COR-L47 (cell line): ENCODE measurements at regions not wholly inside any gene's neighbourhood (a gene's known extent, or its start where the extent isn't known, plus 50 kb on each side); places are given as distances from the start of the nearest gene placed in this dataset.

ENCODE experiments used
- DNase-seq: peaks from one replicate; lab custom pipeline; 2025; lab: John Stamatoyannopoulos, UW

DNA sequence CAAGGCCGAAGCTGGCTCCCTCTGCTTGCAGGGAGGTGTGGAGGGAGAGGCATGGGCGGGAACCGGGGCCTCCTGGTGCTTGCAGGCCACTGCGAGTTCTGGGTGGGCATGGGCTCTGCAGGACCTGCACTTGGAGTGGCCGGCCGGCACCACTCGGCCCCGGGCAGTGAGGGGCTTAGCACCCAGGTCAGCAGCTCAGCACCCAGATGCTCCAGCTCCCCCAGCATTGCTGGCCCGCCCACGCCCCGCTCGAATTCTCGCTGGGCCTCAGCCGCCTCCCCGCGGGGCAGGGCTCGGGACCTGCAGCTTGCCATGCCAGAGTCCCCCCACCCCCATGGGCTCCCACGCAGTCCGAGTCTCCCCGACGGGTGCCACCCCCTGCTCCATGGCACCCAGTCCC, 176.2 kb upstream of the FAM98A start:
- DNase-seq, result no peak

DNA sequence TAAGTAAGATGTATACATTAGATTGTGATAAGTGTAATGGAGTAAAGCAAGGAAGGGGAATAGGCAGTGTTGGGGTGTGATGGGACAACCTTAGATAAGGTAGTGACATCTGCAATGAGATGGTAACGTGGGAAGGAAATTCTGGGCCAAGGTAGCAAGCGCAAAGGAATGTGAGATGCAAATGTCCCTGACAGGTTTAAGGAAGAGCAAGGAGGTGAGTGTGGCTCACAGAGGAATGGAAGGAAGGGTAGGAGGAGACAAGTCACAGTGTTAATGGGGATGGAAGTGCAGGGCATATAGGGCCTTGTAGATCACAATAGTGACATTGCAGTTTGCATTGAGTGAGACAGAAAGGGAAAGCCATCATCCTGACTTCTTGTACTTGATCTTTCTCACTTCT, 170.9 kb upstream of the FAM98A start:
- no peak for DNase-seq

DNA sequence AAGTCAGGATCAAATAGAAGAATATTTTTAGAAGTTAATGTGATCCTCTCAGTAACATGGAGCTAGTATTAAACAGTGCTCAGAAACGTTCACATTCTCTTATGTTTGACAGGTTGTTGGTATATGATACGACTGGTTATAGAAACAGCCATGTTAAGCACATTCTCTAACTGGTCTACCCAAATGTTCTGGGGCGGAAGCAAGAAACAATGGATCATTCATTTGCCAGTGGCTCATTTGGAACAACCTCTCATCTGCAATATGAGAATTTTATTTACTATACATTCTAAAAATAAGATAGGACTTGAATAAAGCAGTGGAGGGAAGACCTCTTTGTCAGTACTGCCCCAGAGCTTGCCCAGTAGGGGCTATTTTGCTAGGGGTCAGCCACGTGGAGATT, 167.1 kb upstream of the FAM98A start:
- DNase-seq, result no peak

DNA sequence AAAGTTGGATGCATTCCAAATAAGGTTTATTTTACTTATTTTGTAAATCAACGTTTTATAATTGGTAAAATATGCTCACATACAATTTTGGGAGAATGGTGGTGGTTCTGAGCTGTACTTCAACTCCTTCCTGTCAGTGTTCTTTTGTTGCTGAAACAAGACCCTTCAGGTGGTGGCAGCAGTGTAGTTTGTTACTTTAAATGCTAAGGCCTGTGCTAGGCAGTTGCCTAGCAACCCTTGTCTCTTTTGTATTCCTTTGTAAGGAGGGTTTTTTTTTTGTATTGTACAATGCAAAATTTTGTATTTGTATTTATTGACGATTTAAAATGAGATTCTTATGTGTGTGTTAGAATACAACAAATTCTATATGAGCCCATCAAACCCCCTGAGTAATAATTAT, 166.0 kb upstream of the FAM98A start:
- no peak for DNase-seq

DNA sequence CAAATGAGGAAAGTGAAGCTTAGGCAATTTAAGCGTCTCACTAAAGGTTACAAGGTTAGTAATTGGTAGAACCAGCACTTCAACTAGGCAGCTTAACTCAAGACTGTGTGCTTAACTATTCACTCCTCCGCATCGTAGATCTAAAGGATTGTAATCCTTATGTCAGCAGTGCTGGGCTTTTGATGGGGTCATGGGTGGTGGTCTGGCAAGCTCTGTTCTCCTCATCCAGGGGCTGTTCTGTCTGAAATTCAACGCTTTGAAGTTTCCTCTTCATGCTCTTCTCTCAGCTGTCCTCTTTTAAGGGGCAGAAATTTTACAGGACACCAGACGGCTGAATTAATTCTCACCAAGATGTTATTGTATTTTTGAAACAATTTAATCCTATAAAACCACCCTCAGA, 165.5 kb upstream of the FAM98A start:
- no peak for DNase-seq

DNA sequence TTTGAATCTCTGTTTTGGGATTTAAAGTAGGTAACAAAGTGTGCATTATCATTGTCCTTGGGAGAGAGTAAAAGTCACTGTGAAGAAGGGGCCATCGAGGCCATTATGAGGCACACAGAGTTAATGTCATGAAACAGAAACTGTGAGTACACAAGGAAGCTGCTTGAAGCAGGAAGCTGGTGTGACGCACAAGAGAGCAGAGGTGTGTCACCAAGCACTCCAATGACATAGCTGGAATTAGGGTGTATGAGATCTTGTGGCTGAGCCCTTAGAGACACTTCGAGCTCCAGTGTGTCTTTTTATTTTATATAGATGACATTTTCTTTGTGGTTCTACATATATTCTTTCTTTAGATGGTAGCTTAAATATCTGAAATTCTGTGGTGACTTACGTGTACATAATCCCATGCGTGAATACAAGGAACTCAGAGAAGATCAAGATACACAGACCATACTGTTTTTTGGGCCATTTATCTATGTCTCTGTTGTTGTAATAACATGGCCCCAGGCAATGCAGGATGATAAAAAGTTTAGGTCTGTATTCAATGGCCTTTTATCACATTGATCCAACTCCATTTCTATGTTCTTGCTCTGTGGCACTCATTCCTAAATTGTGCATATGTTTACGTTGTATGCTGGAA, 164.7 kb upstream of the FAM98A start:
- no peak for DNase-seq

DNA sequence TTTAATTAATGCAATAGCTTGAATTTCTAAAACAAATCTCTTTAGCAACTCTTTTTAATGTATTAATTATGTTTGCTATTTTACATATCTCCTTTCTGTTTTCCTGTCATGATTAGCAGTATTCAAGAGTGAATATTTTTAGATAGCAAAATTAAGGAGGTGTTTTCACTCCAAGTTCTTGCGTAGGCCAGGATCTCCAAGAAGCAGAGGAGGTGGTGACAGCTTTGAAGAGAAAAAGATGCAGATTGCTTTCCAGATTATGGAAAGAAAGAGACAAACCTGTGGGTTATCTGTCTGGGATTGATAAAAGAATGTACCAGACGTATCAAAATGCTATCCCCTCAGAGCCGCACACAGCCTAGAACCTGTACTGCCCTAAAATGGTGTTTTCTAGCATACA, 163.5 kb upstream of the FAM98A start:
- DNase-seq, result no peak

DNA sequence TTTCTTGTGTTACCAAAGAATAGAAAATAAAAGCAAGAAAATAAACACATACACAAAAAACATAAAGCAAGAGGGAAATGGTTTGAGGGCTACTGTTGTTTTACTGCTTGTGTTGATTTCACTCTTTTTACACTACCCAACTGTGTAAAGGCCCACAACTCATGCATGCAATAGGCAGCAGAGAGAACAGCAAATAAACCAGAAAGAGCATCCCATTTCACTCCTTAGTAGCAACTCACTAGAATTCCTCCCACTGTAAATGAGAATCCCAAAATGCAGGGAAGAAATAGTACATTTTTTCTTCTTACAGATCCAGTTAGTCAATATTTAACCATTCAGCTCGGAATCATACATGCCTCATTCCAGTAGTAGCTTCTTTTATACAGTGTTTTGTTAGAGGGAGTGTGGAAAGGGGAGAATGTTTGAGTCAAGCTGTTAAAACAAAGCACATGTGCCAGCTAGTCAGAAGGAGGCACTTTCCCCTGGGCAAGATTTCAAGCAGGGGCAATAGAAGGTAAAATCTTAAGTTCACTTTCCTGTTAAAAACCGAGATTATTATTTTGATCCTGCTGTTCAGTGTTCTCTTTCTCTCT, 147.2 kb upstream of the FAM98A start:
- no peak for DNase-seq

DNA sequence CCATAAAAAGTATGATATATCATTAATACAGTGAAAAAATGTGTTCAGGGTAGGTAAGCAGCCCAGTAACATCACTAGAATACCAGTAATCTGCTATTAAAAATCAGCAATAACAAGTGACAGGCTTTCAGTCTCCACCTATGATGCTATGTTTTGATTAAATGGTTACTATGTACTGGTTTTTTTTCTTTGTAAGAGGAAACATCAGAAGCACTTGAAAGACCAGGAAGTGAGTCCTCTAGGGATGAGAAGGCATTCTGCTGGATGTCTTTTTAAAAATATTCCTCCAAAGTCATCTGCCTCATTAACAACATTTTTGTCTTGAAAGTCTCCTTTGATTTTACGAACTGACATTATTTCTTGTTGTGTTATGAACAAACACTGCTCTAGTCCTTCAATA, 136.0 kb upstream of the FAM98A start:
- no peak for DNase-seq

DNA sequence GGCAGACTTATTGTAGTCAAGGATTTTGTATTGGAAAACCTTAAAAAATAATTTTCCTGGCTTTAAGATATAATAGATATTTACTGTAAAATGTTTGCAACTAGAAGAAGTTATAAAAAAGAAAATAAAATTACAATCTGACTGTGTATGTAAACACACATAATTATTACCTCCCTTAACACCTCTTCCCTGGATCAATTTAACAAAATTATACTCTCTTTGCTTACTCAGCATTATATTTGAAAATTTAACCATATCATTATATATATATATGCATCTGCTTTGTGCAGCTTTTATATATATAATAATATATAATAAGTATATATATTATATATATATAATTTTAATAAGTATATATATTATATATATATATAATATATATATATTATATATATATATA, 131.7 kb upstream of the FAM98A start:
- DNase-seq, result no peak

DNA sequence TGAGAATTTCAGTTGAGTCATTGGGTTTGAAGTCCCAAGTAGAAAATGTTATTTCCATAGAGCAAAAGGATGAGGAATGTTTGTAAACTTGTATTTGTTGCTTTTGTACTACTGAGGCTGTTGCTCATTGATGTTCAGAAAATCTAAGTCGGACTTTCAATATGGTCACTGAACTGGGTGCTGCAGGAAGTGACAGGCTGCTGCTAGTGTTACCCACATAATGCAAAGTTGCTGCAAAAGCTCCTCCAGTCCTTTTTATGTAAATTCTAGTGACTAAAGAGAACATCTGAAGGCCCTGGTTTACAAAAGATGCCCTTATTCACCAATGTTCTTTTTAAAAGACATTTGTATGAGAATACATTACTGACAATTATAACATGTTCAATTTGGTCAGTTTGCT, 131.1 kb upstream of the FAM98A start:
- DNase-seq, result no peak

DNA sequence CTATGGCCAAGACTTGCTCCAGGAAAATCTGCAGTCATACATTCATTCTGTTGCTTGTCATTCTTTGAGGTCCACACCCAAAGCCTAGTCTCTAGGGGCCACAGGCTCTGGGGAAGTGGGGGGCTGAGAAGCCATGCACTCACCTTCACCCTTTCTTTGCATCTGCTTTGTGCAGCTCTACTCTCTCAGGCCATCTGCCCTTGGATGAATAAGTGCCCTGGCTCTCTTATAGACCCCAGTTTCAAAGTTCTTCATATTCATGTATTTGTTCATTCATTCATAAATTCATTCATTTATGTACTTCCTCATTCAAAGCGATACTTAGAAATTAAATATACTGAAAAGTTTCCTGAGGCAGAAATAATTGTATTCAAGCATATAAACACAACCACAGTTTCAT, 130.3 kb upstream of the FAM98A start:
- DNase-seq, result no peak

DNA sequence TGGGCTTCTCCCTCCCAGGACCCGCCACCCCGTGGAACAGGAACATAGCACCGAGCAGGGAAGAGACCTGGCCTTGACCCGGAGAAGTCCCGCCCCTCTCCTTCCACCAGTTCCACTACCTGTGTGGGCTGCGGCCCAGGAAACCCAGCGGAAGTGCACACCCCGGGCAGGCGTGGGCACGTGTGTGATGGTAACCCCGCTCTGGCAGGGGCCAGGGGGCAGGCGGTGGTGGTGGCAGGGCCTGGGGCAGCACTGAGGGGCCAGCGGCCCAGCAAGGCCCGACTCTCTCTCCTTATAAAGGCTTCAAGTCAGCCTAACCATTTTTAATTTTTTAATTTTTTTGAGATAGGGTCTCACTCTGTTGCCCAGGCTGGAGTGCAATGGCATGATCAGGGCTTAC, 129.0 kb upstream of the FAM98A start:
- no peak for DNase-seq

DNA sequence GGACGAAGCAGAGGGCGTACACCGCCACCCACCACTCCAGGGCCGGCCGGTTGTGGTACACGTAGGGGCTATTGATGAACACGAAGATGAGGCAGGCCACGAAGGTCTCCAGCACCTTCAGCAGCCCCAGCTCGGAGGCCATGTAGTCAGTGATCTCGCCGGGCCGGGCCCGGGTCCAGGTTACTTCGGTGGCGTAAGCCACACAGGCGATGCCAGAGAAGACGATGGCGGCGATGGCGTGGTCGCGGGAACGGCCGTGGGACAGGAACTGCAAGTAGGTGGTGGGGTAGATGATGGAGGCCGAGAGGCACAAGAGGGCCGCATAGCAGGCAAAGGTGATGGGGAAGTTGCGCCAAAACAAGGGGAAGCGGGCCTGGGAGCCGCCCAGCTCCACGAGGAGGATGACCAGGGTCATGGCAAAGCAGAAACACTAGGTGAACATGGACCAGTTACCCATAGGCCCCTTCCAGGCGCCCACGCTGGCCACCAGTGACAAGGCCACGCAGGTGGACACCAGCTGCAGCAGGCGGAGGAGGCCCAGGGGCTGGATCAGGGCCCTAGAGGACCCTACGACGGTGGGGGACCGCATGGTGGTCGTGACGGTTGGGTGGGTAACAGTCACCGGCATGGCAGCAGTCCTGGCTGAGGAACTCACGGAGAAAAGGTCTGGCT, 128.4 kb upstream of the FAM98A start:
- DNase-seq, result no peak

DNA sequence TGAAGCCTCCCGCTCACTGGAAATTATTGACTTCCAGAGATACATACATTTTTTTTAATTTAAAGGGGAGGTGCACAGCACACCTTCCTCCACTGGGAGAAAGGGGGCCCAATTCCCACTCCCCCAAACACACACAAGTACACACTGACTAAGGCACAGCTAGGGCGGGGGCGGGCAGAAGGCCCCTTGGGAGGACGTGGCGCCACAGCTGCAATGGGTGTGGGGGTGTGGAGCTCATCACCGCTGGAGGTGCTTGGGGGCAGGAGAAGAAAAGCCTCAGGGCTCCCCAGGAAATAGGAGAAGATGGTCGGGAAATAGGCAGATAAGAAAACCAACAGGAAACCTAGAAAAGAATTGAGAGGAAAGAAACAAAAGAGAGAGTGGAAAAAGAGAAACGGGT, 127.3 kb upstream of the FAM98A start:
- no peak for DNase-seq

DNA sequence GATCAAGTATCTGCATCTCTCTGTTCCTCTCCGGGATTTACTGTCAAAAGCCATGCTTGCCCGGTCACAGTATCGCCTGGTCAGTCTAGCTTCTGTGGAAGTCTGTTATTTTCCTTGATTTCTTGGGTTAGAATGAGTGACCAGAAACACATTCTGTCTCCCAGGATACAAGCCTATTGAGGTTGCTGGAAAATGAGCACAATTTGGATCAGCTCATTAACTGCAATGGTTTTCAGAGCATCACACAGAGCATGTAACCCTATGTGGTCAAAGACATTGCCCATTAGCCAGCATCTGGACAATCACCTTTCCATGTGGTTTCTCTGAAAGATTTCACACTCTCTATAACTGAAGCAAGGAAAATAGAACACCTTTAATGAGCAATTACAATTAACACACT, 124.2 kb upstream of the FAM98A start:
- DNase-seq, result no peak

DNA sequence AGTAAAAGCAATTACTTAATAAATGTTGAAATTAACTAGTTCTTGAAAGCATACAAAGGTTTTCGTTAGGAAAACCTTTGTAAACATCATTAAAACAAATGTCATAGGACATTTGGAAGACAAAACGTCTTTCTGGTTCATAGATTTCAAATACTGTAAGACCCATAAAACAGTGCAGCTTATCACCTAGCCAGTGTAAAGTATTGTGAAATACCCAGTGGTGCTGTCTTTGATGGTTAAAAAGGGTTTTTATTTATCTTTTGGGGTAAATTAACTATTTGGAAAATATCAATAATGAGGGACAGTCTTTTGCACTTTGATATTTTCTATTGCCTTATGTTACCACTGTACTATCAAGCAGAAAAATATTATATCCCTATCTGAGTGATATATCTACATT, 120.0 kb upstream of the FAM98A start:
- DNase-seq, result no peak

DNA sequence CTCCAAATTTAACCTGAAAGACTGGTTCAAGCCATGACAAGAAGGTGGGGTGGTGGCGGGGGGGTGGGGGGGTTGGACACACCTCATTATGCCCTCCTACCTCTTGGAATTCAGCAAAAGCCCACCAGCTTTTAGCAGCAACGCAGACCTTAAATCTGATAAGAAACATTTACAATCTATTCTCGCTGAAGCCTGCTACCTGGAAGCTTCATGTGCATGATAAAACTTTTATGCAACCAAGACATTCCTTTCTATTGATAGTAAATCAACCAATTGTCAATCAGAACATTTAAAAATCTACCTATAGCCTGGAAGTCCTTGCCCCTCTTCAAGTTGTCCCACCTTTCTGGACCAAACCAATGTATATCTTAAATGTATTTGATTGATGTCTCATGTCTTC, 113.6 kb upstream of the FAM98A start:
- no peak for DNase-seq

DNA sequence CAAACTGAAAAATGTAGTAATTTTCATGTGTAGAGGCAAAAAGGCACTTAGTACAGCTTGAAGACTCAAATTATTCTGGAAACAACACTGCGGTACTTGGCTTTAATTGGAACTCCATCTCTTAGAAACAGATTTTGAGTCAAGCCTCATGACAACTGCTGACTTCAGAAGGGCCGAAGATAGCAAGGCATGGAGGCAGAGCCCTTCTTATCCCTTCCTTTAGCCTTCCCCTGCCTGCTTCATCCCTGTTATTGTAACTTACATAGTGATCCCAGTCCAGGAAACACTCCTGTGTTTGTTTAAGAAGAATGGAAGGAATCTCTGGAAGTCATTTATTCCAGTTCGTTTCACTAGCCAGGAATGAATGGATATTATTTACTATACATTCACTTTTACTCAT, 110.9 kb upstream of the FAM98A start:
- no peak for DNase-seq

DNA sequence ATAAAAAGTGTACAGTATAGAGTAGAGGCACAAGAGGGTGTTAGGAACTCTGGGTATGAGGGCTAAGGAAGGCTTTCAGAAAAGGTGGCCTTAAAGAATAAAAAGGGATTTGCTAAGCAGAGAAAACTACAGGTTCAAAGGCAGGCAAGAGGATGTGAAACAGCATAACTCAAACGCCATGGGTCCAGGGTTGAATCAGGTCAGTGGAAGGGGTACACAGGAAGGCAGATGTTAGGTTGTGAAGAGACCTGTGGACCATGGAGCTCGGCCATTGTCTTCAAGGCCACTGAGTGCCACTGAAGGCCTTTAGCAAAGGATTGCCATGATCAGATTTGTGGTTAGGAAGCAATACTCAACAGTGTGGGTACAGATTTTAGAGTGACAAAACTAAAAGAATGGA, 108.2 kb upstream of the FAM98A start:
- no peak for DNase-seq

DNA sequence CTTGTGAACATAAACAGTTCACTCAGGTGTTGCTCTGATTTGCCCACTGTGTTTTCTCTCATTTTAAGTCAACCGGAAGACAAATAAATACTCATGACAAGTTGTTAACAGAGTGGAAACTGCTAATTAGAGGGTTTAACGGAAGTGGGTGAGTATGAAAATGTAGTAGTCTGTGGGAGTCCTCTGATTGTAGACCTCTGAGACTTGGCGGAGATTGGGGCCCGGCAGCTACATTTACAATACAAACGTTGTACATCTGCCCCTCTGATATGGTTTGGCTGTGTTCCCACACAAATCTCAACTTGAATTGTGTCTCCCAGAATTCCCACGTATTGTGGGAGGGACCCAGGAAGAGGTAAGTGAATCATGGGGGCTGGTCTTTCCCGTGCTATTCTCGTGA, 107.3 kb upstream of the FAM98A start:
- no peak for DNase-seq

DNA sequence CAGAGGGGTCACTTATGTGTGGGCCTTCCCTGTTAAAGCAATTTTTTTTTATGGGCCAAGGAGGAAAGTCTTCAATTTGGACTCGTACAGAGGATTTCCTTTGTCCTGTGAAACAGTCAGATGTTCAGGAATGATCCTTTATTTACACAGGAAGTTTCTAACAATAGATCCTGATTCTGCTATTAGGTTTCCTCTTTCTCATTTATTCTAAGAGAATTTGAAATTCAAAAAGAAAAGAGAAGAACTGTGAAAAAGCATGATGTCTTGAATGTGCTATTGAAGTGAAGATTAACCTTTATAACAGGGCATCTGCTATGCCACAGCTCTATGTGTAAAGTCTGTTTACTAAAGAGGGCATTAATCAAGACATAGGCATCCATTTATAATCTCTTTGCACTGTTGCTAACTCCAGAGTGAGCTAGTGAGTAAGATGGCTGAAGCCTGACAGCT, 105.3 kb upstream of the FAM98A start:
- DNase-seq, result no peak

DNA sequence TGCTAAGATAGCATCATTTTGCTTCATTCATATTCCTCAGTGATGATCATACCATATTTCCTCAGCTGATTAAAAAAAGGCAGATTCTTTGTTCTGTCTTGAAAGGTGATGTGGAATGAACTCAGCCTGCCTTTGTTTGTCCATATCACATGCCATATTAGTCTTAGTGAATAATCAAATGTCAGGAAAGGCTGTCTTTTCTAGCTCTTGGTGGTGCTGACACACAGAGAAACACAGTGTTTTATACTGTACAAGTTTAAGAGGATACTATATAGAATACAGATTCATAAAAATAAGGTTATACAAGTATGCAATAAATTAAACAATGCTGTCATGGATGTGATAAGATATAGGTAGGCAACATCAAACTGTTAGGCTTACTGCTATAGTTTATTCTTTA, 97.1 kb upstream of the FAM98A start:
- no peak for DNase-seq

DNA sequence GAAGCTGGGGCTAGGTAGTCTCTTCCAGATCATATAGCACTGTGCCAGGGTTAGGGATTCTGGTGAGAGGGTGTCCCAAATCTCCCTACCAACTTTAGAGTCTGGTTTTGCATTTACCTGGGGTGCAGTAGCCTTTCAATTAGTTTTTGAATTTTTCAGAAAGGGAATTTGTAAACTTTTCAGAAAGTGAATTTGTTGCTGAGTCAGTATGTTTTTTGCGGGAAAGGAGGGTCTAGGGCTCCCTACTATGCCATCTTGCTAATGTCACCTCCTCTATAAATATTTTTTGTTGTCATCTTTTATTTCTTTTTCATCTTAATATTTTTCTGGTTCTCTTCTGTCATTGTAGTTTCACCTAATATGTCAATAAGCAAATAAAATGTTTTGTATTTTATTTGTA, 95.8 kb upstream of the FAM98A start:
- DNase-seq, result no peak
